Stimulated activated CD4-positive, alpha-beta T cell treated with anti-CD3 and anti-CD28 coated beads, Interleukin-2, amount 100 ng/mL, for 4 hours (primary cell): ENCODE measurements at regions not wholly inside any gene's neighbourhood (a gene's known extent, or its start where the extent isn't known, plus 50 kb on each side); places are given as distances from the start of the nearest gene placed in this dataset.

Source experiments
- DNase-seq: peaks from one replicate; pipeline ENCODE4 v3.0.0-alpha.2; 2020; ENCODE audit warnings: low read depth

- DNase-seq = no peak
Observed at GRCh38 chr16:26898200-26898599, 168.5 kb upstream of the C16orf82 start.

GRCh38 chr16:26901196-26901861, 165.4 kb upstream of the C16orf82 start:
- no peak for DNase-seq

- no peak for DNase-seq
Observed at GRCh38 chr16:26901983-26902382, 164.7 kb upstream of the C16orf82 start.

- DNase-seq = no peak
Observed at GRCh38 chr16:26905336-26905735, 161.4 kb upstream of the C16orf82 start.

GRCh38 chr16:26909623-26910022, 157.1 kb upstream of the C16orf82 start:
- DNase-seq = no peak

GRCh38 chr16:26911436-26911835, 155.3 kb upstream of the C16orf82 start:
- DNase-seq = no peak

GRCh38 chr16:26913851-26914250, 152.9 kb upstream of the C16orf82 start:
- DNase-seq = no peak

GRCh38 chr16:26930786-26931581, 135.7 kb upstream of the C16orf82 start:
- DNase-seq = no peak

- DNase-seq = no peak
Observed at GRCh38 chr16:26950636-26951035, 116.1 kb upstream of the C16orf82 start.

GRCh38 chr16:26951950-26952349, 114.8 kb upstream of the C16orf82 start:
- DNase-seq = no peak

GRCh38 chr16:26952411-26952810, 114.3 kb upstream of the C16orf82 start:
- DNase-seq = no peak

- no peak for DNase-seq
Observed at GRCh38 chr16:26957283-26957859, 109.4 kb upstream of the C16orf82 start.

GRCh38 chr16:26959416-26960009, 107.2 kb upstream of the C16orf82 start:
- DNase-seq = no peak

- DNase-seq = no peak
Observed at GRCh38 chr16:26961459-26961858, 105.3 kb upstream of the C16orf82 start.

GRCh38 chr16:26963109-26963508, 103.6 kb upstream of the C16orf82 start:
- peak; percentile 6 for DNase-seq

- no peak for DNase-seq
Observed at GRCh38 chr16:26969589-26970231, 97.0 kb upstream of the C16orf82 start.

GRCh38 chr16:26970292-26970691, 96.4 kb upstream of the C16orf82 start:
- DNase-seq = no peak

- no peak for DNase-seq
Observed at GRCh38 chr16:26976873-26977272, 89.9 kb upstream of the C16orf82 start.

- no peak for DNase-seq
Observed at GRCh38 chr16:26981266-26981938, 85.3 kb upstream of the C16orf82 start.

GRCh38 chr16:26982422-26982821, 84.3 kb upstream of the C16orf82 start:
- DNase-seq = no peak

GRCh38 chr16:26983426-26983825, 83.3 kb upstream of the C16orf82 start:
- DNase-seq = no peak
